ENCODE measurements at regions not wholly inside any gene's neighbourhood (a gene's known extent, or its start where the extent isn't known, plus 50 kb on each side); places are given as distances from the start of the nearest gene placed in this dataset.
A peak's percentile ranks its signal among the peaks of the same experiment; 100 is the strongest.

- Histone ChIP-seq H3K4me3 (no peak overlapping the region), H3K36me3 (no peaks in the 10 kb centered on the region), H3K27me3 (no peaks in the 10 kb centered on the region), H3K9me3 (no peaks in the 10 kb centered on the region)
- DNase-seq = peak; percentile 10
These were observed 60.0 kb upstream of the DCBLD2 start for GRCh38 chr3:98961161-98962155.

DNA sequence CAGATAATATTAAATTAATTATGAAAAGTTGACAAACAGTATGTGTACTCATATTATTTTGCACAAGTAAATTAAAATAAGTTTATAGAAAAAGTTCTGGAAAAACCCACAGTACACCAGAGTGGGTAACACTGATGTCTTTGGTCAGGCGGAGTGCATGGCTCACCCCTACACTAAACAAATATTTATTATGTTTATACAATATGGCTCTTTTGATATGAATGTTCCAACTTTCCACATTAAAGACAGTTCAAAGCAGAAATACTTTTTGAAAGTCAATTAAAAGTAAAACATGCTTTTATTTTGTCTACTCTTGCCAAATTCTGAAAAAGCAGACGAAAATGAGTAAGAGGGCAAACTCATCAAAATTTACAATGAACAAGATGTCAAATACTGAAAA is 56.2 kb upstream of the DCBLD2 start:
- no peak for DNase-seq
- Histone ChIP-seq H3K27me3 (no peaks in the 10 kb centered on the region), H3K36me3 (no peaks in the 10 kb centered on the region), H3K9me3 (no peaks in the 10 kb centered on the region), H3K4me3 (no peak overlapping the region)

- Histone ChIP-seq H3K36me3 (no peaks in the 10 kb centered on the region), H3K27me3 (no peaks in the 10 kb centered on the region), H3K9me3 (no peaks in the 10 kb centered on the region), H3K4me3 (no peak overlapping the region)
- no peak for DNase-seq
These were observed 54.5 kb upstream of the DCBLD2 start for GRCh38 chr3:98956008-98956407.

DNA sequence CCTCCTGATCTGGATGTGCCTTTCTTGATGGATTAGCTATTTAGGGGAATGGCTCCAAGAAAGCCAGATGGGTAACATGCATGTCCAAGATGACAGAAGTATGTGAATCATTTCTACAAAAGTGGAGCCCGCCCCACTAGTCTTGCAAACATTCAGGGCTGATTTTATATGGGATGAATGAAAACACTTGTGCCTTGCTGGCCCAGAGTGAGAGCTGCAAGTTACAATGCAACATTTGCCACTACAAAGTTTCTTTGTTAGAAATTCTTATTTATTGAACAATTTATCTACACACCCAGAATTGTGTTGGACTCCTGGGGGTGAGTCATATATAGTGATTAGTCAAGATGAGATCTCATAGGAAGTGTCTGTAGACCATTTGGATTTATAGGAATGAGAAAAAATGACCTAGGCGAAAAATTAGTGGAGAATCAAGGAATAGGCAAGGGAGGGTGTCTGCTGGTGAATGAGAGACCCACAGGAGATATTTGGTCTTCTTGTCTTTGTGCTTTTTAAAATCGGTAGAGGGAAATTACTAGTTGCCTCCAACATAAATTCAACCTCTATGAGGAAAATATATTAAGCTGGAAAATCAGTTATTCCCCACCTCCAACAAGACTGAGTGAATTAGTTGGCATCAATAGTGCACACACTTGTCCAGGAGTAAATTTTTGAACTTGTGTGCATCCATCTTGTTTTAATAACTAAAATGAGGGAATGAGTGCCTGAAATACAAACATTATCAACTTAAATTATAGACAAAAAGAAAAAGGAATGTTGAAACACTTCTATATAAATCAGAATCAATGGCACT is 53.5 kb upstream of the DCBLD2 start:
- DNase-seq = no peak

GRCh38 chr3:98954242-98954641 is 52.7 kb upstream of the DCBLD2 start:
- Histone ChIP-seq H3K27me3 (no peaks in the 10 kb centered on the region), H3K4me3 (no peak overlapping the region), H3K36me3 (no peaks in the 10 kb centered on the region; the same call in 1 of the 2 replicates), H3K9me3 (peaks cover 10% of the 10 kb centered on the region)
- no peak for DNase-seq

More for the DNA sequence above, 53.5 kb upstream of the DCBLD2 start:
- Histone ChIP-seq H3K9me3 (peaks cover 4% of the 10 kb centered on the region), H3K36me3 (no peaks in the 10 kb centered on the region; the same call in 1 of the 2 replicates), H3K4me3 (no peak overlapping the region), H3K27me3 (no peaks in the 10 kb centered on the region)

GRCh38 chr3:98952404-98952803 is 50.9 kb upstream of the DCBLD2 start:
- H3K27me3 ChIP-seq = no peaks in the 10 kb centered on the region
- peak; percentile 10 for DNase-seq
- H3K36me3 ChIP-seq = no peaks in the 10 kb centered on the region; the same call in 1 of the 2 replicates
- H3K9me3 ChIP-seq = peaks cover 10% of the 10 kb centered on the region
- H3K4me3 ChIP-seq = no peak overlapping the region
